H9 (cell line): ENCODE measurements at regions not wholly inside any gene's neighbourhood (a gene's known extent, or its start where the extent isn't known, plus 50 kb on each side); places are given as distances from the start of the nearest gene placed in this dataset.
"Not testable (repeated sequence)": the region's sequence is repeated elsewhere in the genome, so short reads cannot be mapped to it uniquely, and the experiment has no call there.

Experiments used
- DNase-seq: peaks from one replicate; pipeline ENCODE4 v3.0.0-alpha.2; 2017
- H2AFZ ChIP-seq: one replicate; pipeline ENCODE4 v1.6.1; 2013; ENCODE audit warnings: mild to moderate bottlenecking, low read length, control low read depth, moderate library complexity
- H2AK5ac ChIP-seq: 2 replicates; pipeline ENCODE4 v1.6.1; 2013; ENCODE audit warnings: low read length, control low read depth, mixed read lengths; ENCODE audit not compliant: insufficient read length
- H2BK120ac ChIP-seq: one replicate; pipeline ENCODE4 v1.6.1; 2013; ENCODE audit warnings: low read depth, mild to moderate bottlenecking, low read length, control low read depth, inconsistent platforms; ENCODE audit not compliant: poor library complexity, severe bottlenecking
- H2BK12ac ChIP-seq: 2 replicates; pipeline ENCODE4 v1.6.1; 2013; ENCODE audit warnings: low read length, control low read depth, mixed read lengths, low read depth; ENCODE audit not compliant: insufficient read length
- H2BK15ac ChIP-seq: 2 replicates; pipeline ENCODE4 v1.6.1; 2013; ENCODE audit warnings: low read depth, low read length, control low read depth
- H2BK20ac ChIP-seq: one replicate; pipeline ENCODE4 v1.6.1; 2013; ENCODE audit warnings: low read depth, mild to moderate bottlenecking, low read length, control low read depth, inconsistent platforms; ENCODE audit not compliant: poor library complexity, severe bottlenecking
- H2BK5ac ChIP-seq: 2 replicates; pipeline ENCODE4 v1.6.1; 2013; ENCODE audit warnings: low read length, control low read depth, mixed read lengths; ENCODE audit not compliant: insufficient read length
- H3K14ac ChIP-seq: 2 replicates; pipeline ENCODE4 v1.6.1; 2013; ENCODE audit warnings: low read length, control low read depth; ENCODE audit not compliant: insufficient read depth
- H3K18ac ChIP-seq: 2 replicates; pipeline ENCODE4 v1.6.1; 2013; ENCODE audit warnings: low read depth, mild to moderate bottlenecking, mixed read lengths, low read length, control low read depth; ENCODE audit not compliant: insufficient read length
- H3K23ac ChIP-seq: 2 replicates; pipeline ENCODE4 v1.6.1; 2013; ENCODE audit warnings: low read length, control low read depth, mixed read lengths, low read depth; ENCODE audit not compliant: insufficient read length
- H3K23me2 ChIP-seq: 2 replicates; pipeline ENCODE4 v1.6.1; 2013; ENCODE audit warnings: low read depth, mild to moderate bottlenecking, mixed read lengths, low read length, control low read depth; ENCODE audit not compliant: insufficient read length, poor library complexity, severe bottlenecking
- H3K27ac ChIP-seq: 2 replicates; pipeline ENCODE4 v1.5.1; 2013; ENCODE audit warnings: low read length, control low read depth, mixed read lengths, low read depth; ENCODE audit not compliant: insufficient read length
- H3K27me3 ChIP-seq: 2 replicates; pipeline ENCODE4 v1.6.1; 2013; ENCODE audit warnings: low read length, control low read depth, inconsistent platforms; ENCODE audit not compliant: insufficient read depth
- H3K4ac ChIP-seq: 2 replicates; pipeline ENCODE4 v1.6.1; 2013; ENCODE audit warnings: low read depth, mild to moderate bottlenecking, control low read depth, inconsistent platforms, low read length, moderate library complexity
- H3K4me1 ChIP-seq: 2 replicates; pipeline ENCODE4 v1.6.1; 2013; ENCODE audit warnings: low read length, control low read depth, inconsistent platforms; ENCODE audit not compliant: insufficient read depth
- H3K4me2 ChIP-seq: 2 replicates; pipeline ENCODE4 v1.6.1; 2013; ENCODE audit warnings: low read length, control low read depth, mixed read lengths; ENCODE audit not compliant: insufficient read length, insufficient read depth
- H3K56ac ChIP-seq: 2 replicates; pipeline ENCODE4 v1.6.1; 2013; ENCODE audit warnings: low read depth, mild to moderate bottlenecking, mixed read lengths, low read length, control low read depth; ENCODE audit not compliant: insufficient read length
- H3K79me1 ChIP-seq: 2 replicates; pipeline ENCODE4 v1.6.1; 2013; ENCODE audit warnings: low read depth, mild to moderate bottlenecking, moderate library complexity, low read length, control low read depth, inconsistent platforms; ENCODE audit not compliant: insufficient read depth, poor library complexity, severe bottlenecking
- H3K79me2 ChIP-seq: 2 replicates; pipeline ENCODE4 v1.6.1; 2013; ENCODE audit warnings: low read length, control low read depth, inconsistent platforms; ENCODE audit not compliant: insufficient read depth
- H3K9ac ChIP-seq: 2 replicates; pipeline ENCODE4 v1.6.1; 2013; ENCODE audit warnings: low read length, control low read depth, mixed read lengths; ENCODE audit not compliant: insufficient read length; ENCODE audit errors: extremely low read depth
- H3K9me3 ChIP-seq: one replicate; pipeline ENCODE4 v1.6.1; 2013; ENCODE audit warnings: low read depth, low read length, inconsistent platforms; ENCODE audit not compliant: control insufficient read depth
- H3T11ph ChIP-seq: one replicate; pipeline ENCODE4 v1.6.1; 2013; ENCODE audit warnings: mild to moderate bottlenecking, low read length, control low read depth, inconsistent platforms
- H4K20me1 ChIP-seq: one replicate; pipeline ENCODE4 v1.6.1; 2013; ENCODE audit not compliant: control insufficient read depth, insufficient read length, insufficient read depth
- H4K5ac ChIP-seq: 2 replicates; pipeline ENCODE4 v1.6.1; 2013; ENCODE audit warnings: low read depth, mild to moderate bottlenecking, mixed read lengths, low read length, control low read depth; ENCODE audit not compliant: insufficient read length
- H4K8ac ChIP-seq: replicated peaks from 2 replicates; pipeline ENCODE4 v1.6.1; 2013; ENCODE audit warnings: low read length, control low read depth, mixed read lengths, low read depth; ENCODE audit not compliant: insufficient read length
- H4K91ac ChIP-seq: 2 replicates; pipeline ENCODE4 v1.6.1; 2013; ENCODE audit warnings: low read depth, mild to moderate bottlenecking, moderate library complexity, mixed read lengths, low read length, control low read depth; ENCODE audit not compliant: insufficient read length
- H3K27ac Mint-ChIP-seq, 3 experiments: 2 replicates in 2 of 3; 3 replicates in 1 of 3; pipeline ENCODE4 v1.8.0; 2020 to 2021; ENCODE audit warnings: mixed read lengths in 3 of 3, mild to moderate bottlenecking in 1 of 3, moderate library complexity in 1 of 3
- H3K27me3 Mint-ChIP-seq: 2 replicates; pipeline ENCODE4 v1.8.0; 2021; ENCODE audit warnings: low read depth, mild to moderate bottlenecking, moderate library complexity, mixed read lengths
- H3K36me3 Mint-ChIP-seq, 3 experiments: 2 replicates in 2 of 3; 3 replicates in 1 of 3; pipeline ENCODE4 v1.8.0; 2020 to 2021; ENCODE audit warnings: low read depth in 3 of 3, mixed read lengths in 3 of 3; ENCODE audit not compliant: insufficient read depth in 1 of 3
- H3K4me1 Mint-ChIP-seq, 2 experiments: 2 replicates each; pipeline ENCODE4 v1.8.0; 2020; ENCODE audit warnings: mixed read lengths in 2 of 2
- H3K4me3 Mint-ChIP-seq, 2 experiments: 2 replicates in 1 of 2; 3 replicates in 1 of 2; pipeline ENCODE4 v1.8.0; 2020 to 2021; ENCODE audit warnings: mild to moderate bottlenecking in 2 of 2, mixed read lengths in 2 of 2, moderate library complexity in 1 of 2
- H3K9me3 Mint-ChIP-seq, 2 experiments: 2 replicates in 1 of 2; 3 replicates in 1 of 2; pipeline ENCODE4 v1.8.0; 2020; ENCODE audit warnings: mild to moderate bottlenecking in 2 of 2, mixed read lengths in 2 of 2, moderate library complexity in 1 of 2
- WGBS: extraction: QIAGEN DNeasy Blood & Tissue Kit; methylation state at CpG from one replicate; pipeline ENCODE4 v1.1.7; 2013; ENCODE audit warnings: missing lambda C conversion rate, low lambda C conversion rate, mixed read lengths; ENCODE audit not compliant: insufficient read length; ENCODE audit errors: extremely low coverage; 5-methylcytosine and 5-hydroxymethylcytosine counted together

DNA sequence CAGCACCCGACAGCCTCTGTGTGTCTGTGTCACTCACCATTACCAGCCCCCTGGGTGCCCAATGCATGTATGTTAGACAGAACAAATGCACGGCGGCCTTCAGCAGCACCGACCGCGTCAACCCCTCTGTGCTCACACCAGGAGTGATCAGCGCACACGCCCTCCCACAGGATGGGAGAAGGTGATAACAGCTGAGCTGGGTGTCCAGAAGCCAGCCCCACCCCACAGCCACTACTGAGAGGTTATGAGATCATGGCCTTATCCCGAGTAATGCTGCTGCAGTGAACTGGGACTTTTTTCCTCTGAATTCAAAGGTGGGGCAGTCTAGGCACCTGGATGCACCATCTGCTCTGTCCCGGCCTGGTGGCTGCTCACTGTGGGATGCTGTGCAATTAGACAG, 80.9 kb upstream of the SAMD11 start:
- H3K14ac ChIP-seq, H2AK5ac ChIP-seq, H2BK5ac ChIP-seq, H4K20me1 ChIP-seq, H4K5ac ChIP-seq, H4K91ac ChIP-seq, H3K27me3 Mint-ChIP-seq, H3K79me2 ChIP-seq, H3K36me3 Mint-ChIP-seq, H3K23me2 ChIP-seq, H2BK20ac ChIP-seq, H3K79me1 ChIP-seq, H3K27ac Mint-ChIP-seq, H3K27me3 ChIP-seq, H3K23ac ChIP-seq, H3K9ac ChIP-seq, H3K4me3 Mint-ChIP-seq, H3K4ac ChIP-seq, H4K8ac ChIP-seq, H3K9me3 Mint-ChIP-seq, H3K56ac ChIP-seq, H2BK120ac ChIP-seq, H3K27ac ChIP-seq, H2BK12ac ChIP-seq, H3K4me2 ChIP-seq, H3K9me3 ChIP-seq, DNase-seq, H3K18ac ChIP-seq, H3T11ph ChIP-seq, H2AFZ ChIP-seq, H3K4me1 ChIP-seq, H2BK15ac ChIP-seq: not testable (repeated sequence)
- WGBS = no CpG with 5 or more reads among the region's 10 CpGs
- H3K4me1 Mint-ChIP-seq = peaks cover 20 to 21% of the 10 kb centered on the region in 2 experiments

DNA sequence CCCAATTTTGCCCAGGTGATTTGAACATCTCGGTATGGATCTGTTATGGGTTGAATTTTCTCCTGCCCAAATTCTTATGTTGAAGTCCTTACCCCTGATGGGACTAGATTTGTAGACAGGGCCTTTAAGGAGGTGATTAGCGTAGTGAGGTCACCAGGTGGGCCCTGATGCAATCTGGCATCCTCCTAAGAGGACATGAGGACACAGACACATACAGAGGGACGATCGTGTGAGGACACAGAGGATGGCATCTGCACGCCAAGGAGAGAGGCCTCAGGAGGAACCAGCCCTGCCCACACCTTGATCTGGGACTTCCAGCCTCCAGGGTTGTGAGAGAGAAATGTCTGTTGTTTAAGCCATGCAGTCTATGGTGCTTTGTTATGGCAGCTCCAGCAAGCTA, 79.8 kb upstream of the SAMD11 start:
- H3K23ac ChIP-seq, H3K79me1 ChIP-seq, H2AFZ ChIP-seq, H3K36me3 Mint-ChIP-seq, H3K27ac ChIP-seq, H2BK20ac ChIP-seq, H3K14ac ChIP-seq, H2AK5ac ChIP-seq, DNase-seq, H3K27me3 ChIP-seq, H3K4me1 ChIP-seq, H4K91ac ChIP-seq, H2BK5ac ChIP-seq, H3K27me3 Mint-ChIP-seq, H3K9me3 ChIP-seq, H4K20me1 ChIP-seq, H3K56ac ChIP-seq, H2BK120ac ChIP-seq, H4K8ac ChIP-seq, H3K4ac ChIP-seq, H3K4me3 Mint-ChIP-seq, H3T11ph ChIP-seq, H3K4me2 ChIP-seq, H2BK15ac ChIP-seq, H3K23me2 ChIP-seq, H3K9me3 Mint-ChIP-seq, H4K5ac ChIP-seq, H3K79me2 ChIP-seq, H2BK12ac ChIP-seq, H3K18ac ChIP-seq, H3K9ac ChIP-seq: not testable (repeated sequence)
- peak overlapping the region in 2 of 3 experiments; percentile 63 to 91; a peak in 3 of 7 replicates for H3K27ac Mint-ChIP-seq
- WGBS = no CpG with 5 or more reads among the region's 5 CpGs
- H3K4me1 Mint-ChIP-seq = peaks cover 20 to 21% of the 10 kb centered on the region in 2 experiments
